ENCODE measurements at regions not wholly inside any gene's neighbourhood (a gene's known extent, or its start where the extent isn't known, plus 50 kb on each side); places are given as distances from the start of the nearest gene placed in this dataset.

DNA sequence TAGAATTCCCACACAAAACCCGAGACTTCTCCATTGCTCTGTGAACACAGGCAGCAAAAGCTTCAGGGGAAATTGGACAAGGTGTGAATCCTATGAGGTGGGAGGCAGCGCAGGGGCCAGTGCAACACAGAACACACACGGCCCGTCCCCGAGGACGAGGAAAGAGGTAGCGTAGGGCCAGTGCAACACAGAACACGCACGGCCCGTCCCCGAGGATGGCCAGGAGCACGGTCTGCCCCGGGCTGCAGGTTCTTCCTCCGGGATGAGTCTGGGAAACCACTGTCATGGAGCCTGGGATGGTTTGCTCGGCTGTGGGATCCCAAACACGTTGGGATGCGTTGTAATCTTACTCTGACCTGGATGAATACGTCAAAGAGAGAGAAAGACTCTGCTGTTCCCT, 432.1 kb downstream of the GLRX3 start (continued):
- no peak for TF ChIP-seq NANOG (IDR thresholded peaks at IDR 0.05; ENCODE audit: borderline replicate concordance)
- TF ChIP-seq POLR2AphosphoS5 (IDR thresholded peaks at IDR 0.05; ENCODE audit: low read depth) = no peak
- TF ChIP-seq, protein P1, sequence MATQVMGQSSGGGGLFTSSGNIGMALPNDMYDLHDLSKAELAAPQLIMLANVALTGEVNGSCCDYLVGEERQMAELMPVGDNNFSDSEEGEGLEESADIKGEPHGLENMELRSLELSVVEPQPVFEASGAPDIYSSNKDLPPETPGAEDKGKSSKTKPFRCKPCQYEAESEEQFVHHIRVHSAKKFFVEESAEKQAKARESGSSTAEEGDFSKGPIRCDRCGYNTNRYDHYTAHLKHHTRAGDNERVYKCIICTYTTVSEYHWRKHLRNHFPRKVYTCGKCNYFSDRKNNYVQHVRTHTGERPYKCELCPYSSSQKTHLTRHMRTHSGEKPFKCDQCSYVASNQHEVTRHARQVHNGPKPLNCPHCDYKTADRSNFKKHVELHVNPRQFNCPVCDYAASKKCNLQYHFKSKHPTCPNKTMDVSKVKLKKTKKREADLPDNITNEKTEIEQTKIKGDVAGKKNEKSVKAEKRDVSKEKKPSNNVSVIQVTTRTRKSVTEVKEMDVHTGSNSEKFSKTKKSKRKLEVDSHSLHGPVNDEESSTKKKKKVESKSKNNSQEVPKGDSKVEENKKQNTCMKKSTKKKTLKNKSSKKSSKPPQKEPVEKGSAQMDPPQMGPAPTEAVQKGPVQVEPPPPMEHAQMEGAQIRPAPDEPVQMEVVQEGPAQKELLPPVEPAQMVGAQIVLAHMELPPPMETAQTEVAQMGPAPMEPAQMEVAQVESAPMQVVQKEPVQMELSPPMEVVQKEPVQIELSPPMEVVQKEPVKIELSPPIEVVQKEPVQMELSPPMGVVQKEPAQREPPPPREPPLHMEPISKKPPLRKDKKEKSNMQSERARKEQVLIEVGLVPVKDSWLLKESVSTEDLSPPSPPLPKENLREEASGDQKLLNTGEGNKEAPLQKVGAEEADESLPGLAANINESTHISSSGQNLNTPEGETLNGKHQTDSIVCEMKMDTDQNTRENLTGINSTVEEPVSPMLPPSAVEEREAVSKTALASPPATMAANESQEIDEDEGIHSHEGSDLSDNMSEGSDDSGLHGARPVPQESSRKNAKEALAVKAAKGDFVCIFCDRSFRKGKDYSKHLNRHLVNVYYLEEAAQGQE (IDR thresholded peaks at IDR 0.05; ENCODE audit: unreplicated experiment) = no peak
- TF ChIP-seq, protein P2, sequence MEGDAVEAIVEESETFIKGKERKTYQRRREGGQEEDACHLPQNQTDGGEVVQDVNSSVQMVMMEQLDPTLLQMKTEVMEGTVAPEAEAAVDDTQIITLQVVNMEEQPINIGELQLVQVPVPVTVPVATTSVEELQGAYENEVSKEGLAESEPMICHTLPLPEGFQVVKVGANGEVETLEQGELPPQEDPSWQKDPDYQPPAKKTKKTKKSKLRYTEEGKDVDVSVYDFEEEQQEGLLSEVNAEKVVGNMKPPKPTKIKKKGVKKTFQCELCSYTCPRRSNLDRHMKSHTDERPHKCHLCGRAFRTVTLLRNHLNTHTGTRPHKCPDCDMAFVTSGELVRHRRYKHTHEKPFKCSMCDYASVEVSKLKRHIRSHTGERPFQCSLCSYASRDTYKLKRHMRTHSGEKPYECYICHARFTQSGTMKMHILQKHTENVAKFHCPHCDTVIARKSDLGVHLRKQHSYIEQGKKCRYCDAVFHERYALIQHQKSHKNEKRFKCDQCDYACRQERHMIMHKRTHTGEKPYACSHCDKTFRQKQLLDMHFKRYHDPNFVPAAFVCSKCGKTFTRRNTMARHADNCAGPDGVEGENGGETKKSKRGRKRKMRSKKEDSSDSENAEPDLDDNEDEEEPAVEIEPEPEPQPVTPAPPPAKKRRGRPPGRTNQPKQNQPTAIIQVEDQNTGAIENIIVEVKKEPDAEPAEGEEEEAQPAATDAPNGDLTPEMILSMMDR (conservative IDR thresholded peaks at IDR 0.05; ENCODE audit: low read depth in 2 of 2) = no peak

DNA sequence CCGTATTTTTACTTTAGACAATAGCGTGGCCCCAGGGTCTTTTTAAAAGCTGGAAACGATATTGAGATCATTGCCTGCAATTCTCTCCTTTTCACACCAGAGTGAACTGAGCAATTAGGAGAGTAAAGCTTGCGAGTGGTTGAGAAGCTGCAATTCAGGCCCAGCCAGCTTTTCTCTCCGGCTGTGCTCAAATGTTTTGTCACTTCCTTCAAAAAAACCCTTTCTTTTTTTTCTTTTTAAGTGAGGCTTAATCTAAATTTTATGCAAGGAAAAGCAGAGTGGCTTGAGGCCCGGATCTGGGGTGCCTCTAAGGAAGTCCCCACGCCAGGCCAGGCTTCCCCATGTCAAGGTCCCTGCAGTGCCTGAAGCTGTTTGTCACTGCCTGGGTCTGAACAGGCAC, 433.9 kb downstream of the GLRX3 start:
- H3K27ac Mint-ChIP-seq = no peak overlapping the region
- ATAC-seq = no peak
- no peaks in the 10 kb centered on the region for H3K4me1 Mint-ChIP-seq
- Histone ChIP-seq H3K9me2 (ENCODE audit: insufficient read depth) (no peaks in the 10 kb centered on the region), H2AFZ (no peak overlapping the region), H3K27ac (ENCODE audit: low read depth) (no peak overlapping the region), H4K20me1 (replicated peaks; ENCODE audit: insufficient read depth) (no peaks in the 10 kb centered on the region), H3K4me3 (no peak overlapping the region), H3F3A (replicated peaks; ENCODE audit: low read depth) (no peaks in the 10 kb centered on the region), H3K27me3 (ENCODE audit: insufficient read depth) (no peaks in the 10 kb centered on the region), H3K79me2 (replicated peaks; ENCODE audit: insufficient read depth) (no peaks in the 10 kb centered on the region), H3K4me1 (ENCODE audit: insufficient read depth) (no peaks in the 10 kb centered on the region), H3K36me3 (ENCODE audit: insufficient read depth) (no peaks in the 10 kb centered on the region), H3K4me2 (no peak overlapping the region)
- no peak overlapping the region for H3K4me3 Mint-ChIP-seq
- H3K27me3 Mint-ChIP-seq (ENCODE audit: insufficient read depth, low read depth, poor library complexity) = peaks cover 9% of the 10 kb centered on the region
- peaks cover 58% of the 10 kb centered on the region for H3K36me3 Mint-ChIP-seq (ENCODE audit: low read depth)
- peaks cover 90% of the 10 kb centered on the region for H3K9me3 Mint-ChIP-seq
- no peak for DNase-seq (ENCODE audit: low spot score)
- TF ChIP-seq, protein P3, sequence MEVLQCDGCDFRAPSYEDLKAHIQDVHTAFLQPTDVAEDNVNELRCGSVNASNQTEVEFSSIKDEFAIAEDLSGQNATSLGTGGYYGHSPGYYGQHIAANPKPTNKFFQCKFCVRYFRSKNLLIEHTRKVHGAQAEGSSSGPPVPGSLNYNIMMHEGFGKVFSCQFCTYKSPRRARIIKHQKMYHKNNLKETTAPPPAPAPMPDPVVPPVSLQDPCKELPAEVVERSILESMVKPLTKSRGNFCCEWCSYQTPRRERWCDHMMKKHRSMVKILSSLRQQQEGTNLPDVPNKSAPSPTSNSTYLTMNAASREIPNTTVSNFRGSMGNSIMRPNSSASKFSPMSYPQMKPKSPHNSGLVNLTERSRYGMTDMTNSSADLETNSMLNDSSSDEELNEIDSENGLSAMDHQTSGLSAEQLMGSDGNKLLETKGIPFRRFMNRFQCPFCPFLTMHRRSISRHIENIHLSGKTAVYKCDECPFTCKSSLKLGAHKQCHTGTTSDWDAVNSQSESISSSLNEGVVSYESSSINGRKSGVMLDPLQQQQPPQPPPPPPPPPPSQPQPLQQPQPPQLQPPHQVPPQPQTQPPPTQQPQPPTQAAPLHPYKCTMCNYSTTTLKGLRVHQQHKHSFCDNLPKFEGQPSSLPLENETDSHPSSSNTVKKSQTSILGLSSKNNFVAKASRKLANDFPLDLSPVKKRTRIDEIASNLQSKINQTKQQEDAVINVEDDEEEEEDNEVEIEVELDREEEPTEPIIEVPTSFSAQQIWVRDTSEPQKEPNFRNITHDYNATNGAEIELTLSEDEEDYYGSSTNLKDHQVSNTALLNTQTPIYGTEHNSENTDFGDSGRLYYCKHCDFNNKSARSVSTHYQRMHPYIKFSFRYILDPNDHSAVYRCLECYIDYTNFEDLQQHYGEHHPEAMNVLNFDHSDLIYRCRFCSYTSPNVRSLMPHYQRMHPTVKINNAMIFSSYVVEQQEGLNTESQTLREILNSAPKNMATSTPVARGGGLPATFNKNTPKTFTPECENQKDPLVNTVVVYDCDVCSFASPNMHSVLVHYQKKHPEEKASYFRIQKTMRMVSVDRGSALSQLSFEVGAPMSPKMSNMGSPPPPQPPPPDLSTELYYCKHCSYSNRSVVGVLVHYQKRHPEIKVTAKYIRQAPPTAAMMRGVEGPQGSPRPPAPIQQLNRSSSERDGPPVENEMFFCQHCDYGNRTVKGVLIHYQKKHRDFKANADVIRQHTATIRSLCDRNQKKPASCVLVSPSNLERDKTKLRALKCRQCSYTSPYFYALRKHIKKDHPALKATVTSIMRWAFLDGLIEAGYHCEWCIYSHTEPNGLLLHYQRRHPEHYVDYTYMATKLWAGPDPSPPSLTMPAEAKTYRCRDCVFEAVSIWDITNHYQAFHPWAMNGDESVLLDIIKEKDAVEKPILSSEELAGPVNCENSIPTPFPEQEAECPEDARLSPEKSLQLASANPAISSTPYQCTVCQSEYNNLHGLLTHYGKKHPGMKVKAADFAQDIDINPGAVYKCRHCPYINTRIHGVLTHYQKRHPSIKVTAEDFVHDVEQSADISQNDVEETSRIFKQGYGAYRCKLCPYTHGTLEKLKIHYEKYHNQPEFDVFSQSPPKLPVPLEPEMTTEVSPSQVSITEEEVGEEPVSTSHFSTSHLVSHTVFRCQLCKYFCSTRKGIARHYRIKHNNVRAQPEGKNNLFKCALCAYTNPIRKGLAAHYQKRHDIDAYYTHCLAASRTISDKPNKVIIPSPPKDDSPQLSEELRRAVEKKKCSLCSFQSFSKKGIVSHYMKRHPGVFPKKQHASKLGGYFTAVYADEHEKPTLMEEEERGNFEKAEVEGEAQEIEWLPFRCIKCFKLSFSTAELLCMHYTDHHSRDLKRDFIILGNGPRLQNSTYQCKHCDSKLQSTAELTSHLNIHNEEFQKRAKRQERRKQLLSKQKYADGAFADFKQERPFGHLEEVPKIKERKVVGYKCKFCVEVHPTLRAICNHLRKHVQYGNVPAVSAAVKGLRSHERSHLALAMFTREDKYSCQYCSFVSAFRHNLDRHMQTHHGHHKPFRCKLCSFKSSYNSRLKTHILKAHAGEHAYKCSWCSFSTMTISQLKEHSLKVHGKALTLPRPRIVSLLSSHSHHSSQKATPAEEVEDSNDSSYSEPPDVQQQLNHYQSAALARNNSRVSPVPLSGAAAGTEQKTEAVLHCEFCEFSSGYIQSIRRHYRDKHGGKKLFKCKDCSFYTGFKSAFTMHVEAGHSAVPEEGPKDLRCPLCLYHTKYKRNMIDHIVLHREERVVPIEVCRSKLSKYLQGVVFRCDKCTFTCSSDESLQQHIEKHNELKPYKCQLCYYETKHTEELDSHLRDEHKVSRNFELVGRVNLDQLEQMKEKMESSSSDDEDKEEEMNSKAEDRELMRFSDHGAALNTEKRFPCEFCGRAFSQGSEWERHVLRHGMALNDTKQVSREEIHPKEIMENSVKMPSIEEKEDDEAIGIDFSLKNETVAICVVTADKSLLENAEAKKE (CRISPR knock-in tag; IDR thresholded peaks at IDR 0.05) = no peak
- TF ChIP-seq NANOG (IDR thresholded peaks at IDR 0.05; ENCODE audit: borderline replicate concordance) (no peak), EZH2phosphoT487 (IDR thresholded peaks at IDR 0.05; ENCODE audit: unreplicated experiment) (no peak), EZH2 (IDR thresholded peaks at IDR 0.05; ENCODE audit: low read depth, unreplicated experiment) (no peak), ZNF331 (CRISPR knock-in tag; IDR thresholded peaks at IDR 0.05; ENCODE audit: low read depth) (no peak), STAT1 (IDR thresholded peaks at IDR 0.05; ENCODE audit: unreplicated experiment) (no peak), JUNB (IDR thresholded peaks at IDR 0.05; ENCODE audit: unreplicated experiment) (no peak)
- TF ChIP-seq, protein P4, sequence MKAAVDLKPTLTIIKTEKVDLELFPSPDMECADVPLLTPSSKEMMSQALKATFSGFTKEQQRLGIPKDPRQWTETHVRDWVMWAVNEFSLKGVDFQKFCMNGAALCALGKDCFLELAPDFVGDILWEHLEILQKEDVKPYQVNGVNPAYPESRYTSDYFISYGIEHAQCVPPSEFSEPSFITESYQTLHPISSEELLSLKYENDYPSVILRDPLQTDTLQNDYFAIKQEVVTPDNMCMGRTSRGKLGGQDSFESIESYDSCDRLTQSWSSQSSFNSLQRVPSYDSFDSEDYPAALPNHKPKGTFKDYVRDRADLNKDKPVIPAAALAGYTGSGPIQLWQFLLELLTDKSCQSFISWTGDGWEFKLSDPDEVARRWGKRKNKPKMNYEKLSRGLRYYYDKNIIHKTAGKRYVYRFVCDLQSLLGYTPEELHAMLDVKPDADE (IDR thresholded peaks at IDR 0.05) = no peak
- TF ChIP-seq, protein P2 (conservative IDR thresholded peaks at IDR 0.05; ENCODE audit: low read depth in 2 of 2) = no peak

All from GM23338 (cell line).